ENCODE measurements at regions not wholly inside any gene's neighbourhood (a gene's known extent, or its start where the extent isn't known, plus 50 kb on each side); places are given as distances from the start of the nearest gene placed in this dataset.
"Not testable (repeated sequence)": the region's sequence is repeated elsewhere in the genome, so short reads cannot be mapped to it uniquely, and the experiment has no call there.

- H3K4me3 ChIP-seq (replicated peaks; ENCODE audit: low read depth, low read length) = no peak overlapping the region
- no peak for TF ChIP-seq CTCF (IDR thresholded peaks at IDR 0.05; ENCODE audit: low read depth, low read length, missing control alignments)
- no peak for DNase-seq (ENCODE audit: extremely low read depth, low read depth)
Measured at GRCh38 chr6:166848979-166849748, 107.2 kb downstream of the RNASET2 start.

- DNase-seq (ENCODE audit: extremely low read depth, low read depth); H3K4me3 ChIP-seq (replicated peaks; ENCODE audit: low read depth, low read length): not testable (repeated sequence)
Measured at GRCh38 chr6:166846446-166847142, 109.8 kb downstream of the RNASET2 start.

DNA sequence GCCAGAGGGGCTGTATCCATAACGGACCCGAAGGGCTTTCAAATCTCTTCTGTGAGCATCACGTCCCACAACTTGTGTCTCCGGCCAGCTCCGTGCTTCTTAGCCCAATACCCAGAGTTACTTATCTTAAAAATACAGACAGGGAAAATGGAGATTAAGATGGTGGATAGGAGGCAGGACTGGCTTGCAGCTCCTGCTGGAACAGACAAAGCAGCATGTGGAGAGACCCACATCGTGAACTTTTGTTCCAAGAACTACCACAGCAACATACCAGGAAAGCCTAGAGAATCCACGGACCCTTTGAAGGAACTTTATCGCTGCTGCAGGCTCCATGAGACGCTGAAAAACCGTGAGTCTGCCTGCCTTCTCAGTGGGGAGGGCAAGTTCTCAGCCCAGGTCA is 113.7 kb downstream of the RNASET2 start:
- TF ChIP-seq CTCF (IDR thresholded peaks at IDR 0.05; ENCODE audit: low read depth, low read length, missing control alignments) = no peak
- no peak overlapping the region for H3K4me3 ChIP-seq (replicated peaks; ENCODE audit: low read depth, low read length)

DNA sequence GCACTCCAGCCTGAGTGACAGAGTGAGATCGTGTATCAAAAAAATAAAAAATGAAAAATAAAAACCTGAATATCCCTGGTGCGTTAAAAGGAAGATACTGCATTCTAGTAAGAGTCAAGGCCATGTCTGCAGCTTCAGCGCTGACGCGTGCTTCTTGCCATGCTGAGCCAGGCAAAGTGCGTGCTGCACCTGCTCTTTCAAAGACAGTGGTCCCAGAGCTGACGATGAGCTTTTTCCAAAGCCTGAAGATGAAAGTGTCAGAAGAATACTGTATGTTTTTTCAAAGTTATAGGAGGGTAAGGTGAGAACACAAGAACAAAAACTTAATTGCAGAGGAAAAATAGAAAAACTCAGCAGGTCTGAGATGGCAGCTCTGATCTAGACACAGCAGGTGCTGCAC is 115.1 kb downstream of the RNASET2 start:
- no peak for DNase-seq (ENCODE audit: extremely low read depth, low read depth)
- TF ChIP-seq CTCF (IDR thresholded peaks at IDR 0.05; ENCODE audit: low read depth, low read length, missing control alignments) = no peak
- no peak overlapping the region for H3K4me3 ChIP-seq (replicated peaks; ENCODE audit: low read depth, low read length)

More for the DNA sequence above, 113.7 kb downstream of the RNASET2 start:
- DNase-seq (ENCODE audit: extremely low read depth, low read depth) = no peak

GRCh38 chr6:166839569-166839968 is 116.8 kb downstream of the RNASET2 start:
- no peak for TF ChIP-seq CTCF (IDR thresholded peaks at IDR 0.05; ENCODE audit: low read depth, low read length, missing control alignments)
- H3K4me3 ChIP-seq (replicated peaks; ENCODE audit: low read depth, low read length) = no peak overlapping the region
- DNase-seq (ENCODE audit: extremely low read depth, low read depth) = no peak

GRCh38 chr6:166838987-166839386 is 117.4 kb downstream of the RNASET2 start:
- H3K4me3 ChIP-seq (replicated peaks; ENCODE audit: low read depth, low read length) = no peak overlapping the region
- no peak for DNase-seq (ENCODE audit: extremely low read depth, low read depth)
- TF ChIP-seq CTCF (IDR thresholded peaks at IDR 0.05; ENCODE audit: low read depth, low read length, missing control alignments) = no peak
